ENCODE measurements at regions not wholly inside any gene's neighbourhood (a gene's known extent, or its start where the extent isn't known, plus 50 kb on each side); places are given as distances from the start of the nearest gene placed in this dataset.

GRCh38 chr12:23380419-23381100 lies 568.9 kb downstream of the SOX5 start:
- no peaks in the 10 kb centered on the region for H3K36me3 Mint-ChIP-seq (ENCODE audit: low read depth)
- no peaks in the 10 kb centered on the region for H3K4me1 ChIP-seq (ENCODE audit: insufficient read depth)
- no peak overlapping the region for H3K4me3 ChIP-seq
- TF ChIP-seq REST (IDR thresholded peaks at IDR 0.05; ENCODE audit: unreplicated experiment) (no peak), POLR2AphosphoS5 (IDR thresholded peaks at IDR 0.05; ENCODE audit: low read depth) (no peak), ZNF114 (CRISPR knock-in tag; IDR thresholded peaks at IDR 0.05) (no peak), ZNF462 (CRISPR knock-in tag; IDR thresholded peaks at IDR 0.05) (no peak), STAT1 (IDR thresholded peaks at IDR 0.05; ENCODE audit: unreplicated experiment) (no peak), CTCF (conservative IDR thresholded peaks at IDR 0.05; ENCODE audit: low read depth in 2 of 2) (no peak), ZNF331 (CRISPR knock-in tag; IDR thresholded peaks at IDR 0.05; ENCODE audit: low read depth) (no peak), EZH2 (IDR thresholded peaks at IDR 0.05; ENCODE audit: low read depth, unreplicated experiment) (no peak), CREB1 (CRISPR knock-in tag; IDR thresholded peaks at IDR 0.05; ENCODE audit: low read depth) (no peak), EZH2phosphoT487 (IDR thresholded peaks at IDR 0.05; ENCODE audit: unreplicated experiment) (no peak), NANOG (IDR thresholded peaks at IDR 0.05; ENCODE audit: borderline replicate concordance) (no peak), JUNB (IDR thresholded peaks at IDR 0.05; ENCODE audit: unreplicated experiment) (no peak), ETS1 (IDR thresholded peaks at IDR 0.05) (no peak)
- ATAC-seq = no peak
- H3K4me1 Mint-ChIP-seq = no peaks in the 10 kb centered on the region
- H2AFZ ChIP-seq = no peak overlapping the region
- H3K27ac ChIP-seq (ENCODE audit: low read depth) = no peak overlapping the region
- H3K27me3 Mint-ChIP-seq (ENCODE audit: insufficient read depth, low read depth, poor library complexity) = peaks cover 2% of the 10 kb centered on the region
- H3F3A ChIP-seq (replicated peaks; ENCODE audit: low read depth) = no peaks in the 10 kb centered on the region
- H3K9me2 ChIP-seq (ENCODE audit: insufficient read depth) = peaks cover 5% of the 10 kb centered on the region; the same call in 1 of the 2 replicates
- H3K4me3 Mint-ChIP-seq = no peak overlapping the region
- H4K20me1 ChIP-seq (replicated peaks; ENCODE audit: insufficient read depth) = no peaks in the 10 kb centered on the region
- no peak overlapping the region for H3K4me2 ChIP-seq
- H3K27me3 ChIP-seq (ENCODE audit: insufficient read depth) = no peaks in the 10 kb centered on the region
- H3K9me3 Mint-ChIP-seq = peaks cover 2% of the 10 kb centered on the region; the same call in 2 of the 3 replicates
- H3K79me2 ChIP-seq (replicated peaks; ENCODE audit: insufficient read depth) = no peaks in the 10 kb centered on the region
- DNase-seq (ENCODE audit: low spot score) = no peak
- no peaks in the 10 kb centered on the region for H3K36me3 ChIP-seq (ENCODE audit: insufficient read depth)
- no peak overlapping the region; the same call in 1 of the 2 replicates for H3K27ac Mint-ChIP-seq

Data from GM23338 (cell line).